ENCODE measurements at regions not wholly inside any gene's neighbourhood (a gene's known extent, or its start where the extent isn't known, plus 50 kb on each side); places are given as distances from the start of the nearest gene placed in this dataset.

- TF ChIP-seq POLR2A (IDR thresholded peaks at IDR 0.05; ENCODE audit: low read depth, low read length) = no peak
- no peak for TF ChIP-seq BCL11A (IDR thresholded peaks at IDR 0.05; ENCODE audit: low read depth, low read length)
- TF ChIP-seq, protein P1, sequence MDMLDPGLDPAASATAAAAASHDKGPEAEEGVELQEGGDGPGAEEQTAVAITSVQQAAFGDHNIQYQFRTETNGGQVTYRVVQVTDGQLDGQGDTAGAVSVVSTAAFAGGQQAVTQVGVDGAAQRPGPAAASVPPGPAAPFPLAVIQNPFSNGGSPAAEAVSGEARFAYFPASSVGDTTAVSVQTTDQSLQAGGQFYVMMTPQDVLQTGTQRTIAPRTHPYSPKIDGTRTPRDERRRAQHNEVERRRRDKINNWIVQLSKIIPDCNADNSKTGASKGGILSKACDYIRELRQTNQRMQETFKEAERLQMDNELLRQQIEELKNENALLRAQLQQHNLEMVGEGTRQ (IDR thresholded peaks at IDR 0.05; ENCODE audit: borderline replicate concordance, low read depth, low read length) = no peak
- TF ChIP-seq CTCF (IDR thresholded peaks at IDR 0.05 in 2 of 3, conservative IDR thresholded peaks at IDR 0.05 in 1 of 3; ENCODE audit: control insufficient read depth in 2 of 3, extremely low read depth in 1 of 3, insufficient read depth in 1 of 3, low read depth in 3 of 3, low read length in 3 of 3) = no peak
- no peak for TF ChIP-seq CREM (IDR thresholded peaks at IDR 0.05; ENCODE audit: low read depth)
- no peak for TF ChIP-seq EZH2 (IDR thresholded peaks at IDR 0.05; ENCODE audit: borderline replicate concordance, control insufficient read depth, low read depth, low read length)
- TF ChIP-seq GATAD2B (conservative IDR thresholded peaks at IDR 0.05; ENCODE audit: low read depth) = no peak
- no peak for TF ChIP-seq JUNB (IDR thresholded peaks at IDR 0.05)
- no peak for TF ChIP-seq ZNF274 (IDR thresholded peaks at IDR 0.05; ENCODE audit: insufficient read depth, insufficient read length)
- no peak for TF ChIP-seq RCOR1 (conservative IDR thresholded peaks at IDR 0.05; ENCODE audit: low read depth, low read length)
- TF ChIP-seq ZSCAN29 (IDR thresholded peaks at IDR 0.05) = no peak
- no peak for TF ChIP-seq EP300 (IDR thresholded peaks at IDR 0.05; ENCODE audit: borderline replicate concordance in 1 of 2, control insufficient read depth in 1 of 2, low read depth in 2 of 2, low read length in 2 of 2)
- TF ChIP-seq GABPA (IDR thresholded peaks at IDR 0.05; ENCODE audit: low read depth) = no peak
- no peak for TF ChIP-seq RELA (IDR thresholded peaks at IDR 0.05; ENCODE audit: borderline replicate concordance, partially characterized antibody)
Measured at GRCh38 chr1:5223206-5223605, 568.8 kb downstream of the AJAP1 start.
